GM12872 (cell line): ENCODE measurements at regions not wholly inside any gene's neighbourhood (a gene's known extent, or its start where the extent isn't known, plus 50 kb on each side); places are given as distances from the start of the nearest gene placed in this dataset.
A peak's percentile ranks its signal among the peaks of the same experiment; 100 is the strongest.

Experiments
- CTCF ChIP-seq: IDR thresholded peaks from 3 replicates; pipeline ENCODE4 v1.5.1; 2011; ENCODE audit warnings: low read depth, mild to moderate bottlenecking, low read length, moderate library complexity; ENCODE audit not compliant: insufficient read depth

- TF ChIP-seq CTCF, result peak; percentile 87
Measured at GRCh38 chr16:86761111-86762031, 183.0 kb downstream of the FOXL1 start.

GRCh38 chr16:86762095-86762494 is 183.7 kb downstream of the FOXL1 start:
- no peak for TF ChIP-seq CTCF

GRCh38 chr16:86763819-86764218 is 185.5 kb downstream of the FOXL1 start:
- TF ChIP-seq CTCF, result no peak

- no peak for TF ChIP-seq CTCF
Measured at GRCh38 chr16:86764551-86764950, 186.2 kb downstream of the FOXL1 start.

GRCh38 chr16:86765389-86766026 is 187.2 kb downstream of the FOXL1 start:
- no peak for TF ChIP-seq CTCF

GRCh38 chr16:86766700-86767099 is 188.4 kb downstream of the FOXL1 start:
- TF ChIP-seq CTCF, result no peak

- TF ChIP-seq CTCF, result no peak
Measured at GRCh38 chr16:86768228-86768791, 190.0 kb downstream of the FOXL1 start.
